Ammon's horn (tissue), 1 donor: ENCODE measurements at regions not wholly inside any gene's neighbourhood (a gene's known extent, or its start where the extent isn't known, plus 50 kb on each side); places are given as distances from the start of the nearest gene placed in this dataset.

Experiments used
- DNase-seq: peaks from one replicate; pipeline ENCODE4 v3.0.0-alpha.2; 2016; ENCODE audit warnings: low spot score

DNA sequence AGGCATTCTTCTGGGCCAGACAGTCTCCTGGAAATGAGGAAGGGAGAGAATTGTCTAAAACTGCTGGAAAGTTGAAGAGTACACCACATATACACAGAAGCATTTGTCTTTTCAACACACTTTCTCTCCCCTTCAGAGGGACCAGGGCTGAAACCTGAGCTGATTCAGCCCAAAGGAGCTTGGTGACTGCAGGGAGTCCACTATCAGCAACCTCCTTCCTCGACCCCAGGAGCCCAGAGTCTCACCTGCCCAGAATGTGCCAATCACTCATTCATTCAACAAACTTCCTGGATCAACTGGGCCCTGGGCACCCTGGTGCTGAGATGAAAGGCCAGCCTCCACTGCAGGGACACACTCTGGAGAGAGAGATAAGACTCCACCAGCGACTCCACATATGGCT is 128.9 kb upstream of the VSTM2B start:
- DNase-seq: no peak

DNA sequence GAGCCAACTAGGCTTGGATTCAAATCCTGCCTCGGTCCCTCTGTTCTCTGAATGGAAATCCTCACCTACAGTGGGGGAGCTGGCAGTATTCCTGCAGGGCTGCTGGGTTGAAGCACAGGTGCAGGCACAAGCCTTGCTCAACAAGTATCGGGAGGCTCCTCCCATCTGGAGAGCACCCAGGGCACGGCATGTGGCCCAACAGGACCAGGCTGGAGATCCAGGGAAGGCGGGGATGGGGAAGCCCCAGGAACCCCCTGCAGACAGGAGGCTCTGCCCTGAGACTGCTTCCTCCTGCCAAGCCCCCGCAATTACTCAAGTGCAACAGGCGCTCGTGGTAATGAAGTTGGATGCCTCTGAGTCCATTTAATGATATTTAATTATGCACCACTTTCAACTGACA is 128.0 kb upstream of the VSTM2B start:
- no peak for DNase-seq

DNA sequence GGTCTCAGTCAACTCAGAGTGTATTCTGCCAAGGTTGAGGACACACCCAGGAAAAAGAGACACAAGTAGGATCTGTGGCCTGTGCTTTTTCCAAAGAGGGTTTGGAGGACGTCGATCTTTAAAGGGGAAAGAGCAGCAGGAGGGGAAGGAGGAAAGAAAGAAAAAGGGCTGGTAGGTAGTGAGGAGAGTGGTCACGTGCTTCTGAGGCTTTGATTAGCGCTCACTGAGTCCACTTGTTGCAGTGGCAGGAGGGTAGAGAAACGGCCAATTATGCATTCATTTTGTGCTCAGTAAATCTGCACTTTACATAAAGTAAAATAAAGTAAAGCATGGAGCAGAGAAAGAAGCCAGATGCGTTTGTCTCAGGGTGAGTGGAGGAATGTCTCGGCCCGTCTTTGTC is 126.0 kb upstream of the VSTM2B start:
- no peak for DNase-seq

DNA sequence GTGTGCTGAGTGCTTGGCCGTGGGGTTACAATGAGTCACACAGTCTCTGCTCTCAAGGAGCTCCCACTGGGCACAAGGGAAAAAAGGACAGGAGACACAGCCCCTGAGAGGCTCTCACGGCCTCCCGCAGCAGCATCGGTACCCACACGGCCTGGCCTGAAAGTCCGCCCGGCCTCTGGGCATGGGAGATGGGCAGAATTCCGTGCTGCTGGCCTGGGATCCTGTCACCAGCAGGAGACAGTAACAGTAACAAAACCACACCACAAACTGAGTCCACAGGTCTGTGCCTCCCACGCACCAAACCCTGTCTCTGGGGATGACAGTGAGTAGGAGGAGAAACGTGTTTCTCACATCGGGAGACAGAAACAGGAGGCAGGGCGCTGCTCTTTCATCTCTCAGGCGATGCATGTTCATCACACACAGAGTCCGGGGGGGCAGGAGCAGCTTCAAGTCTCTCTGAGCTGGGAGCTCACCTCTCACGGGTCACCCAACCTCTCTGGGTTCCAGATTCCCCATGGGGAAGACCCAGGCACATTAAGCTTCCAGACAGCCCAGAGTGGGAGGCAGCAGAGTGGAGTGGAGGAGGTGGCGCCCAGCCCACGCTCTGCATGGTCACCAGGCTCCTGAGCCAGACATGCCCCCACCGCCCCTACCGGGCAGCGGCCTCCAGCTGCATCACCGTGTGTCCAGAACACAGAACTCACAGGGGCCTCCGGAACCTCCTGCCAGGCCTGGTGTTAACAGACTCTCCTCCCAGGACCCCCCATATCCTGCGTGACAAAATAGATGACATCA is 124.7 kb upstream of the VSTM2B start:
- DNase-seq: peak; percentile 52

DNA sequence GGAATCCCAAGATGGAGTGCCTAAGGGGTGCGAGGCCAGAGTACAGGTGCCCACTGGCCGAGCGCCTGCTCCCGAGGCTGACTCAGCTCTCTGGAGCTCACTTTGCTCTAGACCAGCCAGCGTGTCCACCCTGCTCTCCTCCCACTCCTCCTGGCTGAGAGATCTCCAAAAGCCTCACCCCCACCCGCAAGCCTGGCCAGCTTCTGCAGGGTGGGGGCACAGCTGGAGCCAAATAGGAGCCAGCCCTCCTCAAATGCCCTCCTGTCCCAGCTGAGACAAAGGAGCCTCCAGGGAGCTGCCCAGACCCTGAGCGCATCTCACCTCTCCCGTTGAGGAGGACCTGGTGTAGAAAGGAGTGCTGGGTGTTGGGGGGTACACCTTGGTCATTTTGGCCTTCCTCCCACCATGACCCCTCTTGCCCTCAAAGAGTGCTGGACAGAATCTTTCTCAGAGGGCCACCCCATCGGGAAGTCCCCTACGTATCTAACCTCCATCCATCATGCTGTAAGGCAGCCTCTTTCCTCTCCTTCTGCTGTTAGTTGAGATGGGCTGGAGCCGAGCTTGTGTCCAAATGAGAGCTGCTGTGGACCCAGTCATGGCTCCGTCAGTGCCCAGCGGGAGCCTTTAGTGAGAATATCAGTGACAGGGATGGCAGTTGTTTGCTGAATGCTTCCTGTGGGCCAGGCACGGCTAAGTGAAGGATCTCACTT is 123.9 kb upstream of the VSTM2B start:
- no peak for DNase-seq

DNA sequence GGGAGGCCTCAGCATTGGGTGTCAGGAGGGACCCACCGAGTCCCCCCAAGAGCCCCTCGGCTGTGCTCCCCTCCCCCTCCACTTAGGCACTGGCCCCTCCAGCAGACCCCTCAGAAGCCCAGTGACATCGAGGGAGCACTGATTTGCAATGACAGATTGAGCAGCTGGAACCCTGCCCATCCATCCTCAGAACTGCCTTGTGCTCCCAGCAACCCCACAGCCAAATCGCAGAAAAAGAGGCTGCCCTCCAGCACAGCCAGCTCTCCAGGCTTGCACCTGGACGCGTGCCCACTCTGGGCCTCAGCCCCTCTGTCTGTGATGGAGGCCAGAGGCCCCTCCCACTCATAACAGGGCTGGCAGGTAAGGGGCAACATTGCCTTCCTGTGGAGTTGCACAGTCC is 123.2 kb upstream of the VSTM2B start:
- no peak for DNase-seq

DNA sequence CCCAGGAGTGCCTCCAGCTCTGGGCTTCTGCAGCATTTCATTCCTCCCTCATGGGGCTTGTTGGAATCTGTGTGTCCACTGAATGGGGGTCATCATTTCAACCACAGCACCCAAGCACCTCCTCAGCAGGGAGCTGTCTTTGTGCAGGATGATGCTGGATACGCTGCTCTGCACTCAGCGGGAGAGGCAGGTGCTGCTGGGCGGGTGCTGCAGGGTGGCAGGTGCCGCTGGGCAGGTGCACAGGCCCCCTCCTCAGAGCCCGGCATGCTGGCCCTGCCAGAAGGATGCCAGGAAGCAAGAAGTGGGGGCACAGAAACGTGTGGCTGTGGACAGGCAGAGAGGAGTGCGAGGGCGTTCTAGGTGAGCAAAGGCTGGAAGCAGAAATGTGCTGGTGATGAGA is 121.8 kb upstream of the VSTM2B start:
- no peak for DNase-seq

DNA sequence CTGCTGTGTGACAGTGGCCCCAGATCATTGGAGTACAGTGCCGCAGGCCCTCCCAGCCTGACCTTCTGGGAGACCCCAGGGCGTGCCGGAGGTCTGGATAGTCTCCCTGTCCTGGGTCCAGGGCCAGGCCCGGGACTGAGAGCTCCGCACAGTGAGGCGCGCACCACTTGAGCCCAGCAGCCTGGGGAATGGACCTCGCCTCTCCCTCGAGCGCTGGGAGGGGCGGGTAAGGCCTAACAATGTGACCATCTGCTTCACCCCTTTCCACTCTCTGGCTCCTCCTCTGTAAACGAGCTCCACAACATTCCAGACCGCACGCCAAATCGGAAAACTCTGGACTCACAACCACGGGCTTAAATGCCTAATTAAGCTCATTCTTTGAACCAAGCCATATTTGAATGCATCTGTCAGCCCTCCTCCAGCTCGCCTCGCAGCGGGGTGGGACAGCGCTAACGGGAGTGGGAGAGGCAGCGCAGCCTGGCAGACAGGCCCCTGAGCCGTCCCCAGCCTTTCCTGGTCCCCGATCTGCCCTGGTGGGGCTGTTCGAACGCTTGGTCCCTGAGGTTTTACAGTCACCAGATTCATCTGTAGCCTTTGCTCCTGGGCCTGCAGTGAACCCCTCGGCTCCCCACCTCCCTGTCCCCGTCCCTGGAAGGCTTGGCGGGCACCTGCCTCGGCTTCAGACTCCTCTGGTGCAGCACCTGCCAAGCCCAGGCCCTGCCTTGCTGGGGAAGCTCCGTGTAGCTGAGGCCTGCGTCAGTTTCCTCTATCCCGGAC is 120.7 kb upstream of the VSTM2B start:
- DNase-seq: peak; percentile 60

DNA sequence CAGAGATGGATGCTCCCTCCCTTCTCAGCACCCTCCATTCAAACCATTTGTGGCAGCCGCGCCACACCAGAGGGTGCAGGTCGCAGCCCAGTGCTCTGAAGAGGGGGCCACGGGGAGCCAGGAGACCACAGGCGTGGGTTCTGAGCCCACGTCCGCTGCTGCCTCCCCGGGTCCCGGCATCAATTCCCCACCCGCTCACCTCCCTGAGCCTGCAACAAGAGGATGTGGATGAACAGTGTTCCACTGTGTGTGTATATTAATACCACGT is 120.1 kb upstream of the VSTM2B start:
- DNase-seq: no peak

DNA sequence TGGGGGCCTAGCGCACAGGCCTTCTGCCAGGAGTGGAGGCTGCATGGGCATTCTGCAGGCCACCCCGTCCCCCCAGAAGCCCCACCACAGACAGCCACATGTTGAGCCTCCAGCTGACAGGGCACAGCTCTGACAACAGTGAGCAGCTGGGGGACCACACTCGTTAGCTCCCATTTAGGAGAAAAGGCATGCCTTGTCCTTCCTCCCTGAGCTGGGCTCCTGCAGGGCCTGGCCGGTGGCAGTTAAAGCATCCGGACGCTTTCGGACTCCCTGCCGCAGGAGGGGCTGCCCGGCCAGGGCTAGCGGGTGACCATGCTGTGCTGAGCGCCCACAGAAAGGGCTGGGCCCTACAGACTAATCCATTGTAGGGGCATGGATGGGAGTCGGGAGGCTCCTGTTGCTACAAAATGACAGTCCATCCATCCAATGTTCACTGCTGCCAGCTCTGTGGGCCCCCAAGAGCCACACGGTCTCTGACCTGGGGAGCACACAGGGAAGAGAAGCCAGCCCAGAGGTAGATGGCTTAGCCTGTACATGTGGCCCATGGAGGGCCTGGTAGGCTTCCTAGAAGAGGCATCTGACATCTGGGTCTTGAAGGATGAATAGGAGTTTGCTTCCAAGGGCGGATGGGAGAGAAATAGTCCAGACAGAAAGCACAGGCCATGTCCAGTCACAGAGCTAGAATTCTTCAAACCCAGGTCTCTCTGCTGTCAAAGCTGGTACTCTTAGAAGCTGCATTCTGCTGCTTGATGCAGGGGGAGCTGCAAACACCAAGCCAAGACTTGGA is 116.5 kb upstream of the VSTM2B start:
- no peak for DNase-seq

DNA sequence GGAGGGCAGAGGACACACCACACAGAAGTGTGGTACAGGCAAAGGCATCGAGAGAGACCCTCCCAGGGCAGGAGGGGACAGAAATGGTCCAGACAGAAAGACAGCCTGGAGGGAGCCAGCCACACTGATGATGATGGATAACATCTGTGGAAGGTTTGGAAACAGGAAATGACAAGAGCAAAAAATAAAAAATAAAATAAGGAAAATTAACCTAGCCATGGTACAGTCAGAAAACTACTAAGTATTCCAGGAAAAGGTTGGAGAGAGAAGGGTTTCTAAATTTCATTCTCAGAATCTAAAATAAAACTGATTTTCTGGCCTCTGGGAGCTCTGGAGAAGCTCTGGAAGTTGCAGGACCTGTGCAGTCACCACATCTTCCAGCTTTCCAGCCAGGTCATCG is 115.2 kb upstream of the VSTM2B start:
- DNase-seq: no peak

DNA sequence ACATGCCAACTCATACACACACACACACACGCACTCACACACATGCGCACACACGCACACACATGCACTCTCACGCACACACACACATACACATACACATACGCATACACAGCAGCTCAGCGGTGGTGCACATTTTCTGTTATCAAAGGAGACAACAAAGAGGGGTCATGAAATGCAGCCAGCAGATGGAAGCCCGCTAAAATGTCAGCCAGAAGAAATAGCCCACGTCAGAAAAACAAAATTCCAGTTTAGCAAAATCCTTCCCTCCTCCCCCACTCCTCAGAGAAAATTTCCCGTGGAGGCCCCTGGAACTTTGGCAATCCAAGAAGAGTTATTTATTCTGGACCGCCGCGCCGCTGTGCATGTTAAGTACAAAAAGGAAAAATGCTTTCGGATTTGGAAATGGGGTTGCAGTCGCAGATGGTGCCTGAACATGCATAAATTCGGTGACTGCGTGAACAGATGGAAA is 114.6 kb upstream of the VSTM2B start:
- peak; percentile 73 for DNase-seq

DNA sequence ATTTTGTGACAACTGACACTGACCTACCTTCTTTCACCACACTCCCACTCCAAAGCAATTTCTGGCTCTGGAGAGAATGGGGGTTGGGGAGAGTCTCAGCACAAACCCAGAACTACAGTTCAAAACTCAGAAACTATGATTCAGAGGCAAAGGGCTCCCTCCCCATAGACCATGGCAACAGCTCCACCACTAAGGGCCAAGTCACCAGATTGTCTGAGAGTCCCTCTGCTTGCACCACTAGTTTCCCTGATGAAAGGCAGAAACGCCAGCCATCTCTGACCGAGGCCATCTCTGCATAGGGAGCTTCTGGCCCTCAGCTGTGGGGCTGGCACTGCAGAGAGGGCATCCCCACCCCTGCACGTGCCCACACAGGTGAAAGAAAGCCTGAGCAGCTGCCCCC is 112.4 kb upstream of the VSTM2B start:
- no peak for DNase-seq

DNA sequence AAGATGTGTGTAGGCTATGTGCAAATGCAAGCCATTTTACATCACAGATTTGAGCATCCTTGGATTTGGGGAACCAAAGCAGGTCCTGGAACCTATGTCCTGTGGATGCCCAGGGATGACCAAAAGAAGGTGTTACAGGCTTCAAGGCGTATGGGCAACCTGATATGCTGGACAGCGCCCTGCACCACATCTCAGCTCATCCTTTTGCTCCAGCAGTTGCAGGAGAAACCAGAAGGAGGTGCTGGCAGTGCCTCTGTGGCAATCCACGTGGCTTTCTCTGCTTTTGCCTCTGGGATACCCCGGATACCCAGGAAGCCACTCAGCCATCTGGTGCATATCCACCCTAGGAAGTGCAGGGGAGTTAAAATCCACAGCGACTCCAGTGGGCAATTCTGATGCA is 110.3 kb upstream of the VSTM2B start:
- DNase-seq: no peak

DNA sequence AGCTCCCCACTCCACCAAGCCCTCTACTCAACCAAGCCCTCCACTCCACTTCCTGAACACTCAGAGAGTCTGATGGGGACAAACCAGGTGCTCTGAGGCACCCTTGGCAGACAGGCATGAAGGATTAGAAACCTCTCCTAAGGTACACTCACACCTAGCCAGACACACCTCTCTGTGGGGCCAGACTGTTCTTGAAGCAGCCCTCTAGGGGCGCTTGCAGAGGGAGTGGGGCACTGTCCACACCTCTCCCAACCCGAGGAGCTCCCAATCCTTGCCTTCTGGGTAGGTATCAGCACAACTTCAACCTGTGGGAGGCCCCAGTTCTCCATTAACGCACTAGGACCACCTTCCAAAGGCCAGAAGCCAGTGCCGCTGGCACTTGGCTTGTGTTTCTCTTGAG is 108.7 kb upstream of the VSTM2B start:
- no peak for DNase-seq

DNA sequence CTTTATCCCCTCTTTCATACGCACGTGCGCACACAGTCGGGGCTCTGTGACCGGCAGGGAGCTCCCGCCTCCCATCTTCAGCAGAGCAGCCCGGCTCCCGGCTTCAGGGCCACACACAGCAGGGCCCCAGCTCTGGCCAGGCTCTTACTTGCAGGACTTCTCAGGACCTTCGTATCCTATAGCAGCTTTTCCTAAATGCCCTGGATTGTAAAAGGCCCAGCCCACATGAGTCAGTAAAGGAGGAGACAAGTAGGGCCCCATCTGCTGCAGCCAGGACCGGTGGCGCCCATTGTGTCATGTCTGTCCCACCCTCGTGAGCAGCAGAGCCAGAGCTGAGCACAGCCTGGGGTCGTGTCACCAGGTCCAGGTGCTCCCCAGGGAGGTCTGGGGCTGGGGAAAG is 107.6 kb upstream of the VSTM2B start:
- DNase-seq: no peak

DNA sequence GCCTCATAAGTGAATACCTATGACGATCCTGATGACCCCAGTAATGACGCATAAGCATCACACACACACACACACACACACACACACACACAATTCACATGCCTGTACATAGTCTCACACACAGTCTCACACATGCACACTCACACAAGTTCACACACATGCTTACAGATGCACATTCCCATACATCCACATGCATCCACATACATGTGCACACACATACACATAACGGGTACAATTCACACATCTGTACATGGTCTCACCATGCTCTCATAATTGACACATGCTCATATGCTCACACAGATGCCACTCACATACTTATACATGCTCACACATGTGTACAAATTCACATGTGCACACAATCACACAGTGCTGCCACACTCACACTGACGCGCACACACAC is 105.7 kb upstream of the VSTM2B start:
- DNase-seq: no peak

DNA sequence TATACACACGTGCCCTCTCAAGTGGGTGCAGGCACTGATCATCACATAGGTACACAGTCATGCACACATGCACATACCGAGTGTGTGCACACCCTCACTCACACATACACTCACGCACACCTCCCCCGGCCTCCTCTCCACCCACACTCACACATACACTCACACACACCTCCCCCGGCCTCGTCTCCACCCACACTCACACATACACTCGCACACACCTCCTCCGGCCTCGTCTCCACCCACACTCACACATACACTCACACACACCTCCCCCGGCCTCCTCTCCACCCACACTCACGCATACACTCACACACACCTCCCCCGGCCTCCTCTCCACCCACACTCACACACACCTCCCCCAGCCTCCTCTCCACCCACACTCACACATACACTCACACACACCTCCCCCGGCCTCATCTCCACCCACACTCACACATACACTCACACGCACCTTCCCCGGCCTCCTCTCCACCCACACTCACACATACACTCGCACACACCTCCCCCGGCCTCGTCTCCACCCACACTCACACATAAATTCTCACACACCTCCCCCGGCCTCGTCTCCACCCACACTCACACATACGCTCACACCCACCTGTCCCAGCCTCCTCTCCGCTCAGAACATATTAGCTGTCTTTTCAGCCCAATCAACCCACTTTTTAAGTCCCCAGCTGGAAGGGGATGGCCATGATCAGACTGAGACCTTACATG is 105.2 kb upstream of the VSTM2B start:
- DNase-seq: no peak

DNA sequence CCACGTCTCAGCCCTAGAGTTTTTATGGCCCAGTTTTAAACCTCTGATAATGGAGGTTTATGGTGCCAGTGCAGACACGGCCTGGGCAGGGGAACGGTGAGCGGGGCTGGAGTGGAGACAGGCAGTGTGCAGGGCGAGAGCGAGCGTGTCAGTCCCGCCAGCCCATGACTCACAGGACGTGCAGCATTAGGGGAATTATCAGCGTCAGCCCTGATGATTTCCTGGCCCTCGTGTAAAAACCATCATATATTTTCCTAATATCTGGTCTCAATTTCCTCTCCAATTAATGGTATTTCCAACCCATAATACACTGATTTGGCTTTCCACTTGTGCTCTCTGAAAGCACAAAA is 104.6 kb upstream of the VSTM2B start:
- no peak for DNase-seq

DNA sequence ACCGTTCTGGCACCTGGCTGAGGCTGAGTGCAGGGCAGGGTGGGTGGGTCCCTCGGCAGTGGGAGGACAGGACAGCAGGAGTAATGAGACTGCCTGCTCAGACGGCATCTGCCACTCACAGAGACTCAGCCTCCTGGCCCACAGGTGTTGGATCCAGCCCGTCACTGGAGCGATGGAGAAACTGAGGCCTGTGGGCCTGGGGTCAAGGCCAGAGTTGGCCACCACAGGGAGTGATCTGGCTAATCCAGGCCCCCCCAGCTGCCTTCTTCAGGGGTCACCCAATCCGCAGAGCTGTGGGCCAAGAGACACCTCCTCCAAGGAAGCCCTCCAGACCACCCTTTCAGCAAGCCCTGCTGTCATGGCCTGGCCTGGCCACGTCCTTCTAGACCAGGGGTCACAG is 103.7 kb upstream of the VSTM2B start:
- no peak for DNase-seq

DNA sequence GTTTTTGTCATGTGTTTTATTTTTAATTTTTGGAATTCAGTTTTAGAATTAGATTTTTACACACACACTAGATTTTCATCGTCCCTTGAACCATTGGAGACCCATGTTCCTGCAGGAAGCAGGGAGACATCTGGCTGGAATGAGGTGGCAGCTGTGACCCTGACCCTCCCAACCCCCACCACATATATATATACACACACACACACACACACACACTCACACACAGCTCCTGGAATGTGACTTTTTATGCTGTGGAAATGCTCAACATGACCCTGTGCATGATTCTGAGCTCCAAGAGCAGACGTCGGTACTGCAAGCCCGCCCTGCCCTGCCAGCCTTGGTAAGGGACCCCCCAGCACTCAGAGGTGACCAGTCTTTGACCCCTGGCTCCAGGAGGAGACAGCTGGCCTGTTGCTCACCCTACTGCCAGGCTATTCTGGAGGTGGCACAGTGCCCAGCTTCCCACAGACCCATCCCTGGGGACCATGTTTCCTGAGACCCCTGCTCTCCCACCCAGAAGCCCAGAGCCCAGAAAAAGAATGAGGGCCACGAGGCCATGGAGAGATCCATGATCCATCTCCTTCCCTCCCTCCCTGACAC is 103.2 kb upstream of the VSTM2B start:
- DNase-seq: no peak
